Sigmoid colon (tissue), 6 donors: ENCODE measurements at regions not wholly inside any gene's neighbourhood (a gene's known extent, or its start where the extent isn't known, plus 50 kb on each side); places are given as distances from the start of the nearest gene placed in this dataset.

Experiments used
- DNase-seq: peaks from one replicate; pipeline ENCODE4 v3.0.0-alpha.2; 2019
- H3K27ac ChIP-seq, 4 donors: fragments of 200-600 bp; sonication (generic); one replicate each; pipeline ENCODE4 v1.5.1; 2016 to 2019; ENCODE audit warnings: mild to moderate bottlenecking in 1 of 4
- H3K27me3 ChIP-seq, 3 donors: fragments of 200-600 bp; sonication (generic); one replicate each; pipeline ENCODE4 v1.5.1; 2019; ENCODE audit warnings: mild to moderate bottlenecking in 1 of 3
- H3K36me3 ChIP-seq, 4 donors: fragments of 200-600 bp; sonication (generic); one replicate each; pipeline ENCODE4 v1.5.1; 2016 to 2019
- H3K4me1 ChIP-seq, 4 donors: fragments of 200-600 bp; sonication (generic); one replicate each; pipeline ENCODE4 v1.5.1; 2017 to 2019
- H3K4me3 ChIP-seq, 4 donors: fragments of 200-600 bp; sonication (generic); one replicate each; pipeline ENCODE4 v1.5.1; 2017 to 2019; ENCODE audit warnings: mild to moderate bottlenecking in 2 of 4, moderate library complexity in 1 of 4
- H3K9me3 ChIP-seq, 4 donors: fragments of 200-600 bp in 3 of 4; sonication (generic) in 3 of 4; one replicate each; pipeline versions ENCODE4 v1.5.1 to v1.6.1; 2013 to 2019
- CTCF ChIP-seq, 4 experiments: fragments of 450-650 bp in 3 of 4; fragments of 200-600 bp in 1 of 4; IDR thresholded peaks; one replicate each; pipeline ENCODE4 v1.5.1; 2016 to 2019; ENCODE audit warnings: antibody characterized with exemption in 4 of 4, mild to moderate bottlenecking in 3 of 4, moderate library complexity in 2 of 4
- EP300 ChIP-seq, 4 donors: sonication (generic); formaldehyde crosslinking; IDR thresholded peaks; one replicate each; pipeline ENCODE4 v1.6.1; 2017; ENCODE audit warnings: antibody characterized with exemption in 4 of 4
- POLR2A ChIP-seq, 2 donors: fragments of 450-650 bp; IDR thresholded peaks; one replicate each; pipeline ENCODE4 v1.6.1; 2016; ENCODE audit warnings: antibody characterized with exemption in 2 of 2, mild to moderate bottlenecking in 2 of 2, moderate library complexity in 2 of 2
- POLR2AphosphoS5 ChIP-seq, 4 donors: sonication (generic); formaldehyde crosslinking; IDR thresholded peaks; one replicate each; pipeline ENCODE4 v1.6.1; 2017; ENCODE audit warnings: antibody characterized with exemption in 4 of 4
- WGBS, 2 donors: extraction: QIAGEN DNeasy Blood & Tissue Kit; methylation state at CpG; one replicate each; pipeline ENCODE4 v1.1.7; 2013; 5-methylcytosine and 5-hydroxymethylcytosine counted together
- intact Hi-C: fragments of 100-400 bp; cut with DNase I; formaldehyde crosslinking; loops from one replicate; pipeline ENCODE4 v1.15.1; 2023
- donor health status: healthy with polysubstance abuse.
- donor health status: healthy.

- Histone ChIP-seq H3K27ac (no peak overlapping the region), H3K36me3 (no peaks in the 10 kb centered on the region), H3K27me3 (no peaks in the 10 kb centered on the region), H3K9me3 (no peaks in the 10 kb centered on the region), H3K4me3 (no peak overlapping the region), H3K4me1 (no peaks in the 10 kb centered on the region)
- no peak for DNase-seq
- TF ChIP-seq EP300 (IDR thresholded peaks at IDR 0.05) (no peak), CTCF (IDR thresholded peaks at IDR 0.05) (no peak), POLR2A (IDR thresholded peaks at IDR 0.05) (no peak), POLR2AphosphoS5 (IDR thresholded peaks at IDR 0.05) (no peak)
- WGBS, 2 donors: 40 to 81% methylated on average over 3 of the region's 3 CpGs
- intact Hi-C loops: no loop called here
Measured at GRCh38 chr5:124445070-124445619, 301.3 kb downstream of the ZNF608 start.

- no peak overlapping the region for H3K27ac ChIP-seq
- intact Hi-C loops: no loop called here
- WGBS, 2 donors: 87 to 89% methylated on average over 4 of the region's 4 CpGs
- TF ChIP-seq POLR2A (IDR thresholded peaks at IDR 0.05) (no peak), CTCF (IDR thresholded peaks at IDR 0.05) (no peak), EP300 (IDR thresholded peaks at IDR 0.05) (no peak), POLR2AphosphoS5 (IDR thresholded peaks at IDR 0.05) (no peak)
- H3K27me3 ChIP-seq: no peaks in the 10 kb centered on the region
- H3K9me3 ChIP-seq: no peaks in the 10 kb centered on the region
- DNase-seq: no peak
- no peaks in the 10 kb centered on the region for H3K36me3 ChIP-seq
- H3K4me3 ChIP-seq: no peak overlapping the region
- H3K4me1 ChIP-seq: no peaks in the 10 kb centered on the region
Measured at GRCh38 chr5:124444147-124444775, 302.2 kb downstream of the ZNF608 start.

GRCh38 chr5:124440471-124440870 lies 306.0 kb downstream of the ZNF608 start:
- H3K36me3 ChIP-seq: no peaks in the 10 kb centered on the region
- intact Hi-C loops: no loop called here
- H3K27ac ChIP-seq: no peak overlapping the region
- no peaks in the 10 kb centered on the region for H3K9me3 ChIP-seq
- H3K27me3 ChIP-seq: no peaks in the 10 kb centered on the region
- no peak overlapping the region for H3K4me3 ChIP-seq
- no peak for DNase-seq
- H3K4me1 ChIP-seq: no peaks in the 10 kb centered on the region
- TF ChIP-seq POLR2AphosphoS5 (IDR thresholded peaks at IDR 0.05): no peak
- no peak for TF ChIP-seq CTCF (IDR thresholded peaks at IDR 0.05)
- TF ChIP-seq POLR2A (IDR thresholded peaks at IDR 0.05): no peak
- whole genome bisulfite sequencing, 2 donors: 95 to 97% methylated on average over 4 of the region's 4 CpGs

- H3K4me1 ChIP-seq: no peaks in the 10 kb centered on the region
- intact Hi-C loops: no loop called here
- 91 to 96% methylated on average over 3 of the region's 3 CpGs for WGBS, 2 donors
Measured at GRCh38 chr5:124439609-124440008, 306.8 kb downstream of the ZNF608 start.

More at GRCh38 chr5:124439609-124440008, 306.8 kb downstream of the ZNF608 start:
- Histone ChIP-seq H3K27me3 (no peaks in the 10 kb centered on the region), H3K9me3 (peaks cover 0 to 2% (median 0%) of the 10 kb centered on the region in 4 donors), H3K27ac (no peak overlapping the region), H3K4me3 (no peak overlapping the region), H3K36me3 (no peaks in the 10 kb centered on the region)
- DNase-seq: no peak
- no peak for TF ChIP-seq POLR2AphosphoS5 (IDR thresholded peaks at IDR 0.05)
- no peak for TF ChIP-seq CTCF (IDR thresholded peaks at IDR 0.05)
- TF ChIP-seq EP300 (IDR thresholded peaks at IDR 0.05): no peak
- no peak for TF ChIP-seq POLR2A (IDR thresholded peaks at IDR 0.05)
